GM13976 (cell line): ENCODE measurements at regions not wholly inside any gene's neighbourhood (a gene's known extent, or its start where the extent isn't known, plus 50 kb on each side); places are given as distances from the start of the nearest gene placed in this dataset.

Experiments used
- DNase-seq: peaks from one replicate; pipeline ENCODE4 v3.0.0; 2012; ENCODE audit warnings: low spot score
- in situ Hi-C: fragments of 300-500 bp; cut with MboI; formaldehyde crosslinking; loops from one replicate; pipeline ENCODE4 v1.12.0; 2022; ENCODE audit warnings: low sequenced_read_pairs, mixed read lengths, inconsistent platforms; ENCODE audit not compliant: unreplicated experiment
- TF ChIP-seq, protein P1 (sequence below): IDR thresholded peaks from 2 replicates; pipeline ENCODE4 v1.5.1; 2012; ENCODE audit warnings: borderline replicate concordance, mild to moderate bottlenecking; ENCODE audit not compliant: insufficient read depth; ENCODE audit errors: extremely low read depth, missing control alignments, control extremely low read depth

DNA sequence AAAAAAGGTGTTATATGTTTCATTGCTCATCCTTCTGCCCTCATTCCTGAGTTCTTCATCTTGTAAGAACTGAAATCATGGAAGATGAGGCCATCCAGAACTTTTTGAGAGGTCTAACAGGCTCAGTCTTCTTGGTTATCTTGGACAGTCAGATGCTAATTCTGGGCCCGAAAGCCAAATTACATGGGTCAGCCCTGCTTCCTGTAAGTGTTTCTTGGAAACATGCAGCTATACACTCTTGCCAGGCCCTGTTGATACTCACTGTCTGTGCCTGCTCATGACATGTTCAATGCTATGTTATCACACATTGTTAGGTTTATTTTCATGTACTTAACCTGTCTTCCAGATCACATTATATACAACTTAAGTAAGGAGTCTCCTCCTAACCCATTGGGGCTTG, 542.5 kb downstream of the NUF2 start:
- in situ Hi-C loops, result no loop called here
- no peak for DNase-seq
- TF ChIP-seq, protein P1, sequence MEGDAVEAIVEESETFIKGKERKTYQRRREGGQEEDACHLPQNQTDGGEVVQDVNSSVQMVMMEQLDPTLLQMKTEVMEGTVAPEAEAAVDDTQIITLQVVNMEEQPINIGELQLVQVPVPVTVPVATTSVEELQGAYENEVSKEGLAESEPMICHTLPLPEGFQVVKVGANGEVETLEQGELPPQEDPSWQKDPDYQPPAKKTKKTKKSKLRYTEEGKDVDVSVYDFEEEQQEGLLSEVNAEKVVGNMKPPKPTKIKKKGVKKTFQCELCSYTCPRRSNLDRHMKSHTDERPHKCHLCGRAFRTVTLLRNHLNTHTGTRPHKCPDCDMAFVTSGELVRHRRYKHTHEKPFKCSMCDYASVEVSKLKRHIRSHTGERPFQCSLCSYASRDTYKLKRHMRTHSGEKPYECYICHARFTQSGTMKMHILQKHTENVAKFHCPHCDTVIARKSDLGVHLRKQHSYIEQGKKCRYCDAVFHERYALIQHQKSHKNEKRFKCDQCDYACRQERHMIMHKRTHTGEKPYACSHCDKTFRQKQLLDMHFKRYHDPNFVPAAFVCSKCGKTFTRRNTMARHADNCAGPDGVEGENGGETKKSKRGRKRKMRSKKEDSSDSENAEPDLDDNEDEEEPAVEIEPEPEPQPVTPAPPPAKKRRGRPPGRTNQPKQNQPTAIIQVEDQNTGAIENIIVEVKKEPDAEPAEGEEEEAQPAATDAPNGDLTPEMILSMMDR, result no peak

DNA sequence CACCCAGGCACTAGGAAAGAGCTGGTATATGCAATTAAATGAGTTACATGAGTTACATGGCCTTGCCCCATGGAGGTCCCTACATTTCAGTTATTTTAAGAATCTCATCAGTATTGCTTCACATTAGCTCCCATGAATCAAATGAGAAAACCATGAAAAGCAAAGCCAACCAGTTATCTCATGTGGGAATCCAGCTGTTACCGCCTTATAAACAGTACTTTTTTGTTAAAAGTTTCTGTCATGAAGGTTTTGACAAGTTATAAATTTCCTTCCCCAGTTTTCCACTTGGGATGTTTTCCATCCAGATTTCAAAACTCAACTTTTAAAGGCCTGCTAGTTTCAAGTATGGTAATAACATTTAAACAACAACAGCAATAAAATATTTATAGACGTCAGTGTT, 544.8 kb downstream of the NUF2 start:
- in situ Hi-C loops, result no loop called here
- TF ChIP-seq, protein P1, result no peak
- no peak for DNase-seq

DNA sequence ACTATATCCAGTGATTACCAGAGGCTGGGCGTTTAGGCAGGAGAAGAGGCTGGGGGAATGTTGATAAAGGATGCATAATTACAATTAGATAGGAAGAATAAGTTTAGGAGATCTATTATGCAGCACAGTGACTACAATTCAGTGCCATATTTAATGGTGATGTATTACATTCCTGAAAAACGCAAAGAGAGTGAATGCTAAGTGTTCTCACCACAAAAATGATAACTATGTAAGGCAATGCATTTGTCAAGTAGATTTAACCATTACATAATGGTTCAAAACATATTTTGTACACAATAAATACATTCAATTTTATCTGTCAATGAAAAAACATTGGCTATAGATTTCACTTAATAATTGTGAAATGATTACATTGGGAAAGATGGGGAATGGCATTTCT, 548.9 kb downstream of the NUF2 start:
- in situ Hi-C loops, result no loop called here
- TF ChIP-seq, protein P1, result no peak
- no peak for DNase-seq

DNA sequence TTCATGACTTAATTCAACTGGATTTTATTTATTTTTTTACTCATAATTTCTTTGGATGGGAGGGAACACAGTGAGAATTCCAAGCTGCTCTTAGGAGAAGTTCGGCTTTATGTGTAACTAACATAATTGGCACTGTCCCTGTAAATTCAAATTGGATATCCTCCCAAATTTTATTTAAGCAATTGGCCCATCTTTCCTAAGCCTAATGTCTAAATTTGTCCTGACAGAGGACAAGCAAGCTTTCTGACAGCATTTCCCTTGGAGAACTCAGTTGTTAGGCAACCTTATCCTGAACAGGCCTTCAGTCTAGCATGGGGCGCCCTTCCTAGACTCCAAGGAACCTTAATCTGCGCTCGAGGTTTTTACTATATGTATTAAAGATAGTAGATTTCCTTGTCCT, 550.3 kb downstream of the NUF2 start:
- TF ChIP-seq, protein P1, result no peak
- in situ Hi-C loops, result no loop called here
- DNase-seq, result no peak

DNA sequence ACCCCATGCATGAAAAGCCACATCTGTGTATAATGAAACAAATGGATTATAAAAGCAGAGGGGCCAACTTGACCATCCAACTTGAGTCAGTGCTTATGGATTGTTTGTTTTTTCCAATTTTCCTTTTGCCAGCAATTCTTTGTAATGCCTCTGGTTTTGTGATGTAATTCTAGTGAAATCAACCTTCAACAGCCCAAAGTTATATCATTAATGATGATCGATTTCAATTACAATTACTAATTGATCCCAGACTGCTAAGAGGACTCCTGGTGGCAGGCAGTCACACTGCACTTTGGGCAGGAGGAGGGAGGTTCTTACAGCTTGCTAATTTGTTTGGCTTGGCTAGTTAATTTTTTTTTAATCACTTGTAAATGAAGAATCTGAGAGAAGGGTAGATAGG, 552.3 kb downstream of the NUF2 start:
- in situ Hi-C loops, result no loop called here
- TF ChIP-seq, protein P1, result no peak
- DNase-seq, result no peak

DNA sequence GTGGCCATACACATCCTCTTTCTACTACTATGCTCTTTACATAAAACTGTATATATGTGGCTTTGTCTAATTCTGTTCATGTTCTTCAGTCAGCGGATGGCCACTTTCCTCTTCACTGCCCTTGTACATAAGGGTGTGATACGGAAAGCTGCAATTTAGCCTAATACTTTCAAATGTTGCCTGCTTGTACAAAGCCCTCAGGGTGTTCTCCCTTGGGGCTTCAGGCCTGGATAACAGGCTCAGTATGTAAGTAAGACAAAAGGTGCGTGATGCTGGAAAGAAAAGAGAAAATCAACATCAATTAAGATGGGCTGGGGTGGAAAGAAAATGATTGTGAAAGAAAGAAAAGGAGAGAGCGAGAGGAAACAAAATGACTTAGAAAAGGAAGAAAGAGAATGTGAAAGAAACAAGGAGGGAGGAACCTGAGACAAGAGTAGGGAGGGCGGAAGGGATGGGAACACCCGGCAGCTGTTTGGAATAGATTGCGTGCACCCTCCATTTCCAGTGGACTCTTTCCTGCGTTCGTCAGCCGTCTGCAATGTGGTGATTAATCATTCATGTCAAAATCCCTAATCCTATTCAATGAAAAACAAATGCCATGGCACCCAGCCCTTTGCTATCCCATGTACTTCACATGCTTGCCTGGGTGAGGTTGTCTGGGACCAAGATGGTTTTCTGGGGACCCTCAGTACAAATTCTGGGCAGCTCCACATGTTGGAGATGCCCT, 553.6 kb downstream of the NUF2 start:
- TF ChIP-seq, protein P1, result no peak
- no peak for DNase-seq
- in situ Hi-C loops, result no loop called here
